Hepatocyte (in vitro differentiated cells): ENCODE measurements at regions not wholly inside any gene's neighbourhood (a gene's known extent, or its start where the extent isn't known, plus 50 kb on each side); places are given as distances from the start of the nearest gene placed in this dataset.

Source experiments
- DNase-seq: peaks from one replicate; pipeline ENCODE4 v3.0.0-alpha.2; 2016; ENCODE audit warnings: low spot score
- H2AFZ ChIP-seq: fragments of 200-600 bp; sonication (generic); 2 replicates; pipeline ENCODE4 v1.6.0; 2016; ENCODE audit warnings: antibody characterized with exemption, mild to moderate bottlenecking
- H3K27ac ChIP-seq: fragments of 200-600 bp; sonication (generic); 2 replicates; pipeline ENCODE4 v1.5.1; 2016; ENCODE audit warnings: mild to moderate bottlenecking
- H3K27me3 ChIP-seq: fragments of 200-600 bp; sonication (generic); 2 replicates; pipeline ENCODE4 v1.6.1; 2016
- H3K36me3 ChIP-seq: fragments of 200-600 bp; sonication (generic); replicated peaks from 2 replicates; pipeline ENCODE4 v1.5.1; 2016; ENCODE audit warnings: low read depth; ENCODE audit not compliant: insufficient read depth
- H3K4me1 ChIP-seq: fragments of 200-600 bp; sonication (generic); 2 replicates; pipeline ENCODE4 v1.5.1; 2016; ENCODE audit warnings: mild to moderate bottlenecking, moderate library complexity; ENCODE audit not compliant: insufficient read depth
- H3K4me2 ChIP-seq: fragments of 200-600 bp; sonication (generic); 2 replicates; pipeline ENCODE4 v1.6.0; 2016
- H3K4me3 ChIP-seq: fragments of 200-600 bp; sonication (generic); 2 replicates; pipeline ENCODE4 v1.5.1; 2016; ENCODE audit warnings: mild to moderate bottlenecking
- H3K79me2 ChIP-seq: fragments of 200-600 bp; sonication (generic); 2 replicates; pipeline ENCODE4 v1.6.0; 2017; ENCODE audit warnings: mild to moderate bottlenecking
- H3K9me2 ChIP-seq: fragments of 200-600 bp; sonication (generic); replicated peaks from 2 replicates; pipeline ENCODE4 v1.6.0; 2017; ENCODE audit warnings: mild to moderate bottlenecking; ENCODE audit not compliant: insufficient read depth
- H3K9me3 ChIP-seq: fragments of 200-600 bp; sonication (generic); 2 replicates; pipeline ENCODE4 v1.5.1; 2016; ENCODE audit warnings: low read depth, mild to moderate bottlenecking
- H4K20me1 ChIP-seq: fragments of 200-600 bp; sonication (generic); 2 replicates; pipeline ENCODE4 v1.6.0; 2016; ENCODE audit warnings: mild to moderate bottlenecking; ENCODE audit not compliant: insufficient read depth, poor library complexity, severe bottlenecking
- EZH2 ChIP-seq: fragments of 200-600 bp; sonication (generic); IDR thresholded peaks from 2 replicates; pipeline ENCODE4 v1.6.1; 2016; ENCODE audit warnings: antibody characterized with exemption, mild to moderate bottlenecking, borderline replicate concordance
- EZH2phosphoT487 ChIP-seq: fragments of 200-600 bp; sonication (generic); IDR thresholded peaks from one replicate; pipeline ENCODE4 v1.6.1; 2018; ENCODE audit warnings: antibody characterized with exemption, mild to moderate bottlenecking, low read depth, moderate library complexity; ENCODE audit not compliant: unreplicated experiment, severe bottlenecking
- WGBS: methylation state at CpG from one replicate; pipeline ENCODE4 v1.1.6; 2016; ENCODE audit warnings: low lambda C conversion rate; ENCODE audit errors: missing lambda C conversion rate; 5-methylcytosine and 5-hydroxymethylcytosine counted together
- TF ChIP-seq, protein P1 (sequence below): fragments of 200-600 bp; sonication (generic); IDR thresholded peaks from 2 replicates; pipeline ENCODE4 v1.5.1; 2016; ENCODE audit warnings: antibody characterized with exemption, mild to moderate bottlenecking; ENCODE audit not compliant: poor library complexity

GRCh38 chr1:60937720-60938119, 144.6 kb upstream of the NFIA start:
- no peak for DNase-seq
- no peak overlapping the region for H2AFZ ChIP-seq
- no peaks in the 10 kb centered on the region for H3K9me2 ChIP-seq
- no peaks in the 10 kb centered on the region for H4K20me1 ChIP-seq
- H3K4me1 ChIP-seq: no peaks in the 10 kb centered on the region
- H3K27ac ChIP-seq: no peak overlapping the region
- no peaks in the 10 kb centered on the region for H3K36me3 ChIP-seq
- H3K27me3 ChIP-seq: no peaks in the 10 kb centered on the region
- no peaks in the 10 kb centered on the region for H3K9me3 ChIP-seq
- H3K79me2 ChIP-seq: no peaks in the 10 kb centered on the region
- no peak overlapping the region for H3K4me3 ChIP-seq
- 94% methylated on average over 5 of the region's 5 CpGs for WGBS
- H3K4me2 ChIP-seq: no peak overlapping the region
- no peak for TF ChIP-seq EZH2phosphoT487
- TF ChIP-seq EZH2: no peak
- TF ChIP-seq, protein P1, sequence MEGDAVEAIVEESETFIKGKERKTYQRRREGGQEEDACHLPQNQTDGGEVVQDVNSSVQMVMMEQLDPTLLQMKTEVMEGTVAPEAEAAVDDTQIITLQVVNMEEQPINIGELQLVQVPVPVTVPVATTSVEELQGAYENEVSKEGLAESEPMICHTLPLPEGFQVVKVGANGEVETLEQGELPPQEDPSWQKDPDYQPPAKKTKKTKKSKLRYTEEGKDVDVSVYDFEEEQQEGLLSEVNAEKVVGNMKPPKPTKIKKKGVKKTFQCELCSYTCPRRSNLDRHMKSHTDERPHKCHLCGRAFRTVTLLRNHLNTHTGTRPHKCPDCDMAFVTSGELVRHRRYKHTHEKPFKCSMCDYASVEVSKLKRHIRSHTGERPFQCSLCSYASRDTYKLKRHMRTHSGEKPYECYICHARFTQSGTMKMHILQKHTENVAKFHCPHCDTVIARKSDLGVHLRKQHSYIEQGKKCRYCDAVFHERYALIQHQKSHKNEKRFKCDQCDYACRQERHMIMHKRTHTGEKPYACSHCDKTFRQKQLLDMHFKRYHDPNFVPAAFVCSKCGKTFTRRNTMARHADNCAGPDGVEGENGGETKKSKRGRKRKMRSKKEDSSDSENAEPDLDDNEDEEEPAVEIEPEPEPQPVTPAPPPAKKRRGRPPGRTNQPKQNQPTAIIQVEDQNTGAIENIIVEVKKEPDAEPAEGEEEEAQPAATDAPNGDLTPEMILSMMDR: no peak

DNA sequence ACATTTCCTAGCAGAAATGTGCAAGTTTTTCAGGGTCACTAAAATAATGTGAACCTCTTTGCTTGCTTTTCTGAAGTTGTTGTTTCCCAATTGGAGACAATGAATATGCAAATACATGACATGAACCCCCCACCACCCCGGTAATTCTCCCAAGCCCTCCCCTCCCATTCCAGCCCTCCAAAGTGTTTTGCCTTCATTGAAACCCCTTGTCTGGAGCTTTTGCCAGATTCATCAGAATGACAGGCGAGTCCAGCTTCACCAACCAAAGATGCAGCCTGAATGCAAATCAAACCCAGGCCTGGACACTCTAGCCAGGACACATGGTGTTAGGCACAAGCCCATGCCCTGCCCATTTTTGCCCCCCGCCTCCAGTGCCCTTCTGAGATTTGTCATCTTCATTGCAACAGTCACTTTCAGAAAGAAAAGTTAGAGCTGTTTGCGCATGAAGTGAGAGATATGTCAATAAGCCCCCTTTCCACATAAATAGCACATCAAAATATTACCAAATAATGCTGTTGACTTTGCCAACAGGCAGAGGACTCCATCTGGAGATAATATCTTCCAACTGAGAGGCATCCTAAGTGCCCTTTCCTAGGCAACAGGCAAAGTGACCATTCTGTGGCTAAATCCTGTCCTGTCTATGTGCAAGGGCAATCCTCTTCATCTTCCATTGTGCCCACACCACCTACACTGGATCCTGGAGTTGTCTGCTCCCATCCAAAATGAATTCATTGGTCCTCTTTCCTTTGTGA, 145.6 kb upstream of the NFIA start:
- H3K27me3 ChIP-seq: no peaks in the 10 kb centered on the region
- H3K4me3 ChIP-seq: no peak overlapping the region
- no peak for DNase-seq
- whole genome bisulfite sequencing: 92% methylated on average over 4 of the region's 4 CpGs
- no peaks in the 10 kb centered on the region for H3K4me1 ChIP-seq
- TF ChIP-seq EZH2 (no peak), EZH2phosphoT487 (no peak)
- TF ChIP-seq, protein P1: no peak
- H2AFZ ChIP-seq: no peak overlapping the region
- no peaks in the 10 kb centered on the region for H3K9me3 ChIP-seq
- no peaks in the 10 kb centered on the region for H4K20me1 ChIP-seq
- no peak overlapping the region for H3K27ac ChIP-seq
- no peaks in the 10 kb centered on the region for H3K9me2 ChIP-seq
- no peak overlapping the region for H3K4me2 ChIP-seq
- H3K79me2 ChIP-seq: no peaks in the 10 kb centered on the region
- no peaks in the 10 kb centered on the region for H3K36me3 ChIP-seq

DNA sequence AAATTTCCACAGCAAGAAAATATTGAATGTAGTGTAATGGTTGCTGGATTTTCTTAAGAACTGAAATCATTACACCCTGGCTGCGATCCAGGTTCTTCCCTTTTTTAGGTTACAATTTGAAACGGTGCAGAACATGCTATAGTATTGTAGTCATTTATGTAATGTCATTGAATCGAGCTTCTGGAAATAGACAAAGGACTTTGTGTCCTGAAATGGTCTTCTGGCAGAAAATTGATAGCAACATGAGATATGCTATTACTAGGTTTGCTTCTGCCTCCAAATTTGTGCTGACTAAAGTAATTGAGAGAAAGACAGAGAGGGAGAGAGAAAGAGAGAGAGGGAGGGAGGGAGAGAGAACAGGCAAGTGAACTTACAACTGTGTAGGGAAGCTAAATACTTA, 146.2 kb upstream of the NFIA start:
- Histone ChIP-seq H3K36me3 (no peaks in the 10 kb centered on the region), H3K4me1 (no peaks in the 10 kb centered on the region), H2AFZ (no peak overlapping the region), H3K79me2 (no peaks in the 10 kb centered on the region), H3K9me3 (no peaks in the 10 kb centered on the region), H4K20me1 (no peaks in the 10 kb centered on the region), H3K4me2 (no peak overlapping the region), H3K27me3 (no peaks in the 10 kb centered on the region), H3K9me2 (no peaks in the 10 kb centered on the region), H3K4me3 (no peak overlapping the region), H3K27ac (no peak overlapping the region)
- no peak for DNase-seq
- WGBS: 62% methylated on average over 3 of the region's 3 CpGs
- TF ChIP-seq EZH2phosphoT487: no peak
- TF ChIP-seq, protein P1: no peak
- no peak for TF ChIP-seq EZH2
